ENCODE measurements at regions not wholly inside any gene's neighbourhood (a gene's known extent, or its start where the extent isn't known, plus 50 kb on each side); places are given as distances from the start of the nearest gene placed in this dataset.

- no peak for DNase-seq (ENCODE audit: low spot score)
- no peak for TF ChIP-seq EZH2 (IDR thresholded peaks at IDR 0.05; ENCODE audit: borderline replicate concordance, low read depth, low read length, poor library complexity, severe bottlenecking)
- no peak for TF ChIP-seq CTCF (conservative IDR thresholded peaks at IDR 0.05; ENCODE audit: low read depth, low read length)
- BruUV-seq (replicated peaks), result no TSS peak
- Histone ChIP-seq H3K4me1 (ENCODE audit: insufficient read depth, low read length, poor library complexity, severe bottlenecking) (peaks cover 8% of the 10 kb centered on the region), H3K27ac (ENCODE audit: low read depth, low read length, poor library complexity, severe bottlenecking) (no peak overlapping the region), H3K4me3 (ENCODE audit: low read depth, low read length, poor library complexity, severe bottlenecking) (no peak overlapping the region), H3K27me3 (replicated peaks; ENCODE audit: insufficient read depth, low read depth, low read length, poor library complexity) (no peaks in the 10 kb centered on the region), H3K36me3 (ENCODE audit: insufficient read depth, low read length, poor library complexity, severe bottlenecking) (no peaks in the 10 kb centered on the region), H3K9me3 (ENCODE audit: low read depth, low read length, poor library complexity, severe bottlenecking) (peaks cover 4% of the 10 kb centered on the region)
- intact Hi-C loops (cut with micrococcal nuclease; ENCODE audit: unreplicated experiment), result loop anchor here (5.0 to 10.0 kb wide), 4 partner anchors 246 to 1709 kb away; no protein-coding TSS in a partner anchor
- POLR2A ChIA-PET (ENCODE audit: low non-redundant PET), result no interaction called here
- CTCF ChIA-PET, result interaction anchor here (0.7 kb wide), 1 partner anchor 1253 kb away, joined by 3 read pairs; the partner anchor contains the start of gene ID2
These were observed 511.4 kb downstream of the RNF144A start for GRCh38 chr2:7428454-7429204.

- no peaks in the 10 kb centered on the region for H3K27me3 ChIP-seq (replicated peaks; ENCODE audit: insufficient read depth, low read depth, low read length, poor library complexity)
- no peak overlapping the region for H3K27ac ChIP-seq (ENCODE audit: low read depth, low read length, poor library complexity, severe bottlenecking)
- H3K9me3 ChIP-seq (ENCODE audit: low read depth, low read length, poor library complexity, severe bottlenecking), result peaks cover 4% of the 10 kb centered on the region
- ChIA-PET POLR2A (ENCODE audit: low non-redundant PET) (no interaction called here), CTCF (no interaction called here)
- TF ChIP-seq CTCF (conservative IDR thresholded peaks at IDR 0.05; ENCODE audit: low read depth, low read length), result no peak
- TF ChIP-seq EZH2 (IDR thresholded peaks at IDR 0.05; ENCODE audit: borderline replicate concordance, low read depth, low read length, poor library complexity, severe bottlenecking), result no peak
- H3K36me3 ChIP-seq (ENCODE audit: insufficient read depth, low read length, poor library complexity, severe bottlenecking), result no peaks in the 10 kb centered on the region
- no TSS peak for BruUV-seq (replicated peaks)
- no peak overlapping the region for H3K4me3 ChIP-seq (ENCODE audit: low read depth, low read length, poor library complexity, severe bottlenecking)
- intact Hi-C loops (cut with micrococcal nuclease; ENCODE audit: unreplicated experiment), result loop anchor here (5.0 to 10.0 kb wide), 4 partner anchors 245 to 1708 kb away; no protein-coding TSS in a partner anchor
- peaks cover 8% of the 10 kb centered on the region for H3K4me1 ChIP-seq (ENCODE audit: insufficient read depth, low read length, poor library complexity, severe bottlenecking)
- DNase-seq (ENCODE audit: low spot score), result no peak
These were observed 512.5 kb downstream of the RNF144A start for GRCh38 chr2:7429733-7430132.

- H3K9me3 ChIP-seq (ENCODE audit: low read depth, low read length, poor library complexity, severe bottlenecking), result peaks cover 4% of the 10 kb centered on the region
- H3K36me3 ChIP-seq (ENCODE audit: insufficient read depth, low read length, poor library complexity, severe bottlenecking), result no peaks in the 10 kb centered on the region
- POLR2A ChIA-PET (ENCODE audit: low non-redundant PET), result no interaction called here
- H3K27me3 ChIP-seq (replicated peaks; ENCODE audit: insufficient read depth, low read depth, low read length, poor library complexity), result no peaks in the 10 kb centered on the region
- no peak for TF ChIP-seq EZH2 (IDR thresholded peaks at IDR 0.05; ENCODE audit: borderline replicate concordance, low read depth, low read length, poor library complexity, severe bottlenecking)
- no peak for TF ChIP-seq CTCF (conservative IDR thresholded peaks at IDR 0.05; ENCODE audit: low read depth, low read length)
- no TSS peak for BruUV-seq (replicated peaks)
- intact Hi-C loops (cut with micrococcal nuclease; ENCODE audit: unreplicated experiment), result no loop called here
- CTCF ChIA-PET, result no interaction called here
- no peak overlapping the region for H3K4me3 ChIP-seq (ENCODE audit: low read depth, low read length, poor library complexity, severe bottlenecking)
- H3K27ac ChIP-seq (ENCODE audit: low read depth, low read length, poor library complexity, severe bottlenecking), result no peak overlapping the region
- H3K4me1 ChIP-seq (ENCODE audit: insufficient read depth, low read length, poor library complexity, severe bottlenecking), result peaks cover 8% of the 10 kb centered on the region
- no peak for DNase-seq (ENCODE audit: low spot score)
These were observed 513.2 kb downstream of the RNF144A start for GRCh38 chr2:7430421-7430868.
